ENCODE measurements at regions not wholly inside any gene's neighbourhood (a gene's known extent, or its start where the extent isn't known, plus 50 kb on each side); places are given as distances from the start of the nearest gene placed in this dataset.

- H4K20me1 ChIP-seq (ENCODE audit: insufficient read depth), result no peaks in the 10 kb centered on the region
- H2AFZ ChIP-seq (ENCODE audit: low read depth, low read length), result no peak overlapping the region
- H3K9me2 ChIP-seq (ENCODE audit: insufficient read depth, low read length), result no peaks in the 10 kb centered on the region
- H3K79me2 ChIP-seq (replicated peaks; ENCODE audit: insufficient read depth, low read length), result no peaks in the 10 kb centered on the region
- no peaks in the 10 kb centered on the region for H3F3A ChIP-seq (ENCODE audit: insufficient read depth, low read length, poor library complexity, severe bottlenecking)
- no peak overlapping the region for H3K27ac ChIP-seq (ENCODE audit: low read length)
- no peak overlapping the region for H3K9ac ChIP-seq (ENCODE audit: low read length)
- H3K36me3 ChIP-seq (ENCODE audit: insufficient read depth, low read length), result no peaks in the 10 kb centered on the region
- H3K4me2 ChIP-seq (ENCODE audit: low read length), result no peak overlapping the region
- no peaks in the 10 kb centered on the region for H3K9me3 ChIP-seq (ENCODE audit: low read length)
- TF ChIP-seq MXI1 (conservative IDR thresholded peaks at IDR 0.05; ENCODE audit: poor library complexity, severe bottlenecking), result no peak
- TF ChIP-seq REST (IDR thresholded peaks at IDR 0.05; ENCODE audit: borderline replicate concordance), result no peak
- TF ChIP-seq TAF1 (IDR thresholded peaks at IDR 0.05; ENCODE audit: low read depth), result no peak
- TF ChIP-seq EZH2 (IDR thresholded peaks at IDR 0.05; ENCODE audit: borderline replicate concordance, insufficient read depth, low read length, poor library complexity, severe bottlenecking), result no peak
- no peak for TF ChIP-seq SMC3 (conservative IDR thresholded peaks at IDR 0.05; ENCODE audit: poor library complexity)
- no peak for TF ChIP-seq POLR2AphosphoS5 (IDR thresholded peaks at IDR 0.05)
- no peak overlapping the region for H3K4me3 ChIP-seq (ENCODE audit: low read length)
- no peaks in the 10 kb centered on the region for H3K27me3 ChIP-seq (ENCODE audit: insufficient read depth, low read depth, low read length)
These were observed 520.9 kb downstream of the KLF5 start for GRCh38 chr13:73579574-73580274.

- H3F3A ChIP-seq (ENCODE audit: insufficient read depth, low read length, poor library complexity, severe bottlenecking), result no peaks in the 10 kb centered on the region
- no peak overlapping the region for H3K4me2 ChIP-seq (ENCODE audit: low read length)
- H3K36me3 ChIP-seq (ENCODE audit: insufficient read depth, low read length), result no peaks in the 10 kb centered on the region
- H3K27ac ChIP-seq (ENCODE audit: low read length), result no peak overlapping the region
- no peaks in the 10 kb centered on the region for H3K9me3 ChIP-seq (ENCODE audit: low read length)
- H3K9ac ChIP-seq (ENCODE audit: low read length), result no peak overlapping the region
- H4K20me1 ChIP-seq (ENCODE audit: insufficient read depth), result no peaks in the 10 kb centered on the region
- TF ChIP-seq POLR2AphosphoS5 (IDR thresholded peaks at IDR 0.05), result no peak
- TF ChIP-seq MXI1 (conservative IDR thresholded peaks at IDR 0.05; ENCODE audit: poor library complexity, severe bottlenecking), result no peak
- TF ChIP-seq EZH2 (IDR thresholded peaks at IDR 0.05; ENCODE audit: borderline replicate concordance, insufficient read depth, low read length, poor library complexity, severe bottlenecking), result no peak
- no peak for TF ChIP-seq TAF1 (IDR thresholded peaks at IDR 0.05; ENCODE audit: low read depth)
- no peak for TF ChIP-seq CTCF (IDR thresholded peaks at IDR 0.05; ENCODE audit: poor library complexity, severe bottlenecking)
- TF ChIP-seq EP300 (conservative IDR thresholded peaks at IDR 0.05; ENCODE audit: poor library complexity, severe bottlenecking), result no peak
- TF ChIP-seq RAD21 (conservative IDR thresholded peaks at IDR 0.05), result no peak
- no peak for TF ChIP-seq SMC3 (conservative IDR thresholded peaks at IDR 0.05; ENCODE audit: poor library complexity)
- H2AFZ ChIP-seq (ENCODE audit: low read depth, low read length), result no peak overlapping the region
- no peaks in the 10 kb centered on the region for H3K79me2 ChIP-seq (replicated peaks; ENCODE audit: insufficient read depth, low read length)
- H3K9me2 ChIP-seq (ENCODE audit: insufficient read depth, low read length), result no peaks in the 10 kb centered on the region
- H3K27me3 ChIP-seq (ENCODE audit: insufficient read depth, low read depth, low read length), result no peaks in the 10 kb centered on the region
- no peak overlapping the region for H3K4me3 ChIP-seq (ENCODE audit: low read length)
These were observed 519.6 kb downstream of the KLF5 start for GRCh38 chr13:73578251-73578875.

Data from neural cell (in vitro differentiated cells).